Adrenal gland (tissue), 9 donors: ENCODE measurements at regions not wholly inside any gene's neighbourhood (a gene's known extent, or its start where the extent isn't known, plus 50 kb on each side); places are given as distances from the start of the nearest gene placed in this dataset.

Experiments
- DNase-seq, 7 donors: peaks; one replicate each; pipeline ENCODE4 v3.0.0-alpha.2; 2019 to 2020
- H3K27ac ChIP-seq, 5 donors: fragments of 200-600 bp; sonication (generic) in 4 of 5; 1 replicate in 3 of 5; 2 replicates in 2 of 5; pipeline versions ENCODE4 v1.5.1 to v1.8.0; 2016 to 2020; ENCODE audit warnings: mild to moderate bottlenecking in 1 of 5
- H3K27me3 ChIP-seq: fragments of 200-600 bp; 2 replicates; pipeline ENCODE4 v1.8.0; 2021
- H3K36me3 ChIP-seq, 2 donors: fragments of 200-600 bp; replicated peaks in 1 of 2; 1 replicate in 1 of 2; 2 replicates in 1 of 2; pipeline versions ENCODE4 v1.5.1 to v1.8.0; 2018 to 2022
- H3K4me1 ChIP-seq, 2 donors: fragments of 200-600 bp; replicated peaks in 1 of 2; 1 replicate in 1 of 2; 2 replicates in 1 of 2; pipeline versions ENCODE4 v1.5.1 to v1.8.0; 2018 to 2021
- H3K4me3 ChIP-seq, 4 donors: fragments of 200-600 bp; sonication (generic) in 3 of 4; one replicate each; pipeline ENCODE4 v1.5.1; 2016 to 2018
- H3K9me3 ChIP-seq, 3 donors: fragments of 200-600 bp; sonication (generic) in 1 of 3; replicated peaks in 1 of 3; 1 replicate in 2 of 3; 2 replicates in 1 of 3; pipeline versions ENCODE4 v1.5.1 to v1.8.0; 2016 to 2021
- POLR2A ChIP-seq, 2 donors: fragments of 450-650 bp; IDR thresholded peaks; one replicate each; pipeline ENCODE4 v1.6.1; 2017; ENCODE audit warnings: antibody characterized with exemption in 2 of 2, mild to moderate bottlenecking in 2 of 2, moderate library complexity in 1 of 2
- WGBS, 4 donors: extraction: QIAGEN DNeasy Blood & Tissue Kit in 2 of 4; methylation state at CpG; one replicate each; pipeline versions ENCODE4 v1.1.5 to v1.1.7; 2013 to 2017; 5-methylcytosine and 5-hydroxymethylcytosine counted together
- intact Hi-C, 2 donors: fragments of 100-400 bp; cut with DNase I; formaldehyde crosslinking; loops; one replicate each; pipeline versions ENCODE4 v1.14.1 to v1.15.0; 2022 to 2023
- TF ChIP-seq, protein P1 (sequence below), 6 experiments: fragments of 450-650 bp in 4 of 6; fragments of 200-600 bp in 2 of 6; sonication (generic) in 1 of 6; IDR thresholded peaks; 1 replicate in 5 of 6; 2 replicates in 1 of 6; pipeline versions ENCODE4 v1.5.1 to v1.8.0; 2016 to 2021; ENCODE audit warnings: antibody characterized with exemption in 6 of 6, mild to moderate bottlenecking in 2 of 6, moderate library complexity in 1 of 6
- donor health status: healthy with polysubstance abuse.
- donor health status: Bipolar disorder and iron deficiency.
- donor health status: DM: yes; HTN: yes; CAD: no.
- donor health status: DM: no; HTN: no; CAD: no.
- donor health status: DM: no; HTN: no; CAD: no.

DNA sequence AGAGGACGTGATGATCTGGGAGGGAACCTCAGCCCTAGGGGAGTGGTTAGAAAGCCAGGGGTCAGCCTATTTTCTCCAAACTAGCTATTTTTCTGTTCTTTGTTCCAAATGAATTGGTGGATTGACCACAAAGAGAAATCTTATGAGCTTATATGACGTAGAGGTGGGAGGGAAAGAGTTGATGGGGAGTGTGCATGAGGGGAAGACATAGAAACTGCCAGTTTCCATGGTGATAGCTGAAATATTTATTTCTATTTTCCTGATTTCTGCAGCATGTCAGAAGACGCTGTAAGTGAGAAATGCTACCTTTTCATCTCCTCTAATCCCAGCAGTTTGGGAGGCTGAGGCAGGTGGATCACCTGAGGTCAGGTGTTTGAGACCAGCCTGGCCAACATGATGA lies 51.4 kb upstream of the CISTR start:
- WGBS, 4 donors, result 46 to 58% (median 56%) methylated on average over 3 of the region's 3 CpGs
- Histone ChIP-seq H3K9me3 (no peaks in the 10 kb centered on the region), H3K4me3 (no peak overlapping the region), H3K27ac (no peak overlapping the region), H3K4me1 (no peaks in the 10 kb centered on the region), H3K36me3 (no peaks in the 10 kb centered on the region), H3K27me3 (peaks cover 16% of the 10 kb centered on the region)
- intact Hi-C loops, result no loop called here
- TF ChIP-seq, protein P1, sequence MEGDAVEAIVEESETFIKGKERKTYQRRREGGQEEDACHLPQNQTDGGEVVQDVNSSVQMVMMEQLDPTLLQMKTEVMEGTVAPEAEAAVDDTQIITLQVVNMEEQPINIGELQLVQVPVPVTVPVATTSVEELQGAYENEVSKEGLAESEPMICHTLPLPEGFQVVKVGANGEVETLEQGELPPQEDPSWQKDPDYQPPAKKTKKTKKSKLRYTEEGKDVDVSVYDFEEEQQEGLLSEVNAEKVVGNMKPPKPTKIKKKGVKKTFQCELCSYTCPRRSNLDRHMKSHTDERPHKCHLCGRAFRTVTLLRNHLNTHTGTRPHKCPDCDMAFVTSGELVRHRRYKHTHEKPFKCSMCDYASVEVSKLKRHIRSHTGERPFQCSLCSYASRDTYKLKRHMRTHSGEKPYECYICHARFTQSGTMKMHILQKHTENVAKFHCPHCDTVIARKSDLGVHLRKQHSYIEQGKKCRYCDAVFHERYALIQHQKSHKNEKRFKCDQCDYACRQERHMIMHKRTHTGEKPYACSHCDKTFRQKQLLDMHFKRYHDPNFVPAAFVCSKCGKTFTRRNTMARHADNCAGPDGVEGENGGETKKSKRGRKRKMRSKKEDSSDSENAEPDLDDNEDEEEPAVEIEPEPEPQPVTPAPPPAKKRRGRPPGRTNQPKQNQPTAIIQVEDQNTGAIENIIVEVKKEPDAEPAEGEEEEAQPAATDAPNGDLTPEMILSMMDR (IDR thresholded peaks at IDR 0.05), result no peak
- no peak for TF ChIP-seq POLR2A (IDR thresholded peaks at IDR 0.05)
- DNase-seq, result no peak

DNA sequence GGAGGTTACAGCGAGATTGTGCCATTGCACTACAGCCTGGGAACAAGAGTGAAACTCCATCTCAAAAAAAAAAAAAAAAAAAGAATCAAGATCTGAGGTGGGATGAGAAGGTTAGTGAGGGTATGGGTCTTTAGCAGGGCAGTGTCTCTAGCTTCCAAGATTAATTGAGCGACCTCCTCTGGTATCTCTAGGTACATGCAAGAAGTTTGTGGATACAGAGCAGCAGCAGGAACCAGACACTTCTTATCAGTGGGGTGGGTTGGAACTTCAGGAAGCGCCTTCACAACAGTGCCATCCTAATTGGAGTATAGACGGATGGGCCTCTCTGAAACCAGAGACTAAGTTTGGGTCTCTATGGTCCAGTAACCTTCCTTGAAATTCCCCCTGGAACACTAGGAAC lies 51.9 kb upstream of the CISTR start:
- no peaks in the 10 kb centered on the region for H3K4me1 ChIP-seq

DNA sequence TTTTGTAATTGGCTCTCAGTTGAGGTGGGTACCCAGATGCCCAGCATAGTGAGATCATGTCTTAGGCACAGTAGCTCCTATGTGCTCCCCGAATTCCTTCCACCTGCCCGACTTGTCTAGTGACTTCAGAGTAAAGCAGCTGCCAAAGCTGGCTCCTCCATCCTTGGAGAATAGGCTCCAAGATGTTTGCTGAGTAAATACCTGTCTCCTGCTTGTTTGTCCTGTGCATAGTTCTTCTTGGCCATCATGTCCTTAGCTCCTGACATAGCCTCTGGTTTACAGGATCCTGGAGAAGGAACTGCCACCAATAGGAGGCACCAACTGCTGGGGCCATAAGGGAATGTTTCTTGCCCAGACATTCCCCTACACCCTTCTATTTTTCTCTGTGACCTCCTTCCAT lies 52.6 kb upstream of the CISTR start:
- H3K36me3 ChIP-seq, result no peaks in the 10 kb centered on the region
- no peaks in the 10 kb centered on the region for H3K9me3 ChIP-seq
- peaks cover 17% of the 10 kb centered on the region for H3K27me3 ChIP-seq
- 71 to 86% (median 81%) methylated on average over 2 of the region's 2 CpGs for WGBS, 4 donors
- no peak overlapping the region for H3K4me3 ChIP-seq
- TF ChIP-seq POLR2A (IDR thresholded peaks at IDR 0.05), result no peak
- TF ChIP-seq, protein P1 (IDR thresholded peaks at IDR 0.05), result no peak
- intact Hi-C loops, result no loop called here
- DNase-seq, result no peak
- no peak overlapping the region for H3K27ac ChIP-seq
- no peaks in the 10 kb centered on the region for H3K4me1 ChIP-seq

More for the DNA sequence above, 51.9 kb upstream of the CISTR start:
- intact Hi-C loops, result no loop called here
- no peak for DNase-seq
- WGBS, 4 donors, result 68 to 79% (median 73%) methylated on average over 4 of the region's 4 CpGs
- Histone ChIP-seq H3K9me3 (no peaks in the 10 kb centered on the region), H3K36me3 (no peaks in the 10 kb centered on the region), H3K27me3 (peaks cover 17% of the 10 kb centered on the region), H3K4me3 (no peak overlapping the region), H3K27ac (no peak overlapping the region)
- TF ChIP-seq, protein P1 (IDR thresholded peaks at IDR 0.05), result no peak
- TF ChIP-seq POLR2A (IDR thresholded peaks at IDR 0.05), result no peak

DNA sequence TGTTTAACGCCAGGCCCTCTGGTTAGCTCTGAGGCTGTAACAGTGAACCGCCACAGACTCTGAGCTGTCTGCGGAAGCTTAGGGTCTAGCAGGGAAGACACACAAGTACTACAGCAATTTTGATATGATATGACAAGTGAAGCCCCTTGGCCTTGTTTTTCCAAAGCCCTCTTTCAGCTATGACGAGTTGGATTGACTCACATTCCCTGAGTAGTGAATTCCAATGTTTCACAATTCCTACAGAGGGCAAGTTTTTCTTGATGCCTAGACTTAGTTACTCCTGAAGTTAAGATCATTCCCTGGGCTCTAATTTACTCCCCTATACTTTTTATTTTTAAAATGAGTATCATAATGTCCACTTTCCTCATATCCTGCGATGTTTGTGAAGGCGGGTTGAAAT lies 53.3 kb upstream of the CISTR start:
- Histone ChIP-seq H3K27ac (no peak overlapping the region), H3K4me3 (no peak overlapping the region), H3K9me3 (no peaks in the 10 kb centered on the region), H3K36me3 (no peaks in the 10 kb centered on the region), H3K27me3 (peaks cover 17% of the 10 kb centered on the region), H3K4me1 (no peaks in the 10 kb centered on the region)
- intact Hi-C loops, result no loop called here
- 84 to 91% (median 86%) methylated on average over 6 of the region's 6 CpGs for WGBS, 4 donors
- no peak for DNase-seq
- TF ChIP-seq, protein P1 (IDR thresholded peaks at IDR 0.05), result no peak
- TF ChIP-seq POLR2A (IDR thresholded peaks at IDR 0.05), result no peak
